Lung (tissue), 11 donors: ENCODE measurements at regions not wholly inside any gene's neighbourhood (a gene's known extent, or its start where the extent isn't known, plus 50 kb on each side); places are given as distances from the start of the nearest gene placed in this dataset.

Source experiments
- ATAC-seq: fragments of 200-7000 bp; cut with Tn5 transposase; one replicate; pipeline ENCODE4 v1.9.1; 2020; ENCODE audit warnings: moderate number of reproducible peaks; ENCODE audit not compliant: insufficient read depth, low FRiP score
- DNase-seq, 3 donors: peaks; one replicate each; pipeline ENCODE4 v3.0.0-alpha.2; 2013 to 2017
- H3K27ac ChIP-seq, 2 donors: one replicate each; pipeline ENCODE4 v1.5.1; 2013; ENCODE audit warnings: mild to moderate bottlenecking in 2 of 2, moderate library complexity in 2 of 2, control low read depth in 1 of 2, inconsistent platforms in 1 of 2, low read depth in 1 of 2, low read length in 1 of 2
- H3K27me3 ChIP-seq, 3 donors: one replicate each; pipeline ENCODE4 v1.5.1; 2013; ENCODE audit warnings: low read length in 2 of 3; ENCODE audit not compliant: control insufficient read depth in 3 of 3, insufficient read depth in 3 of 3
- H3K36me3 ChIP-seq, 4 donors: one replicate each; pipeline ENCODE4 v1.5.1; 2013; ENCODE audit warnings: low read length in 4 of 4, mild to moderate bottlenecking in 1 of 4, moderate library complexity in 1 of 4; ENCODE audit not compliant: control insufficient read depth in 4 of 4, insufficient read depth in 4 of 4
- H3K4me1 ChIP-seq, 5 donors: one replicate each; pipeline ENCODE4 v1.5.1; 2013; ENCODE audit warnings: low read length in 5 of 5, mild to moderate bottlenecking in 2 of 5, moderate library complexity in 1 of 5; ENCODE audit not compliant: control insufficient read depth in 5 of 5, insufficient read depth in 5 of 5
- H3K4me3 ChIP-seq: one replicate; pipeline ENCODE4 v1.5.1; 2013; ENCODE audit warnings: mild to moderate bottlenecking, control low read depth, moderate library complexity
- H3K9ac ChIP-seq, 2 donors: one replicate each; pipeline ENCODE4 v1.5.1; 2013; ENCODE audit warnings: low read length in 2 of 2, control low read depth in 1 of 2; ENCODE audit not compliant: insufficient read depth in 1 of 2
- H3K9me3 ChIP-seq, 4 donors: one replicate each; pipeline ENCODE4 v1.5.1; 2013; ENCODE audit warnings: low read length in 3 of 4, mild to moderate bottlenecking in 1 of 4, moderate library complexity in 1 of 4; ENCODE audit not compliant: control insufficient read depth in 4 of 4, insufficient read depth in 3 of 4
- CTCF ChIP-seq: IDR thresholded peaks from 2 replicates; pipeline ENCODE4 v1.5.1; 2012; ENCODE audit warnings: mild to moderate bottlenecking; ENCODE audit errors: control extremely low read depth, extremely low read depth
- WGBS, 2 donors: extraction: QIAGEN DNeasy Blood & Tissue Kit; methylation state at CpG; one replicate each; pipeline ENCODE4 v1.1.7; 2013; 5-methylcytosine and 5-hydroxymethylcytosine counted together
- donor health status: control.
- donor health status: control.
- donor health status: Bipolar disorder and iron deficiency.
- donor health status: healthy.
- donor health status: DM: yes; HTN: yes; CAD: no.

- Histone ChIP-seq H3K9ac (peak overlapping the region in 1 of 2 donors; percentile 72), H3K4me3 (peak overlapping the region; percentile 2), H3K9me3 (no peaks in the 10 kb centered on the region), H3K4me1 (peaks cover 0 to 8% (median 4%) of the 10 kb centered on the region in 5 donors), H3K36me3 (no peaks in the 10 kb centered on the region), H3K27me3 (no peaks in the 10 kb centered on the region), H3K27ac (peak overlapping the region; percentile 6 to 93)
- WGBS, 2 donors: 52 to 64% methylated on average over 9 of the region's 9 CpGs
- ATAC-seq: no peak
- no peak for DNase-seq
- TF ChIP-seq CTCF: no peak
These were observed 266.7 kb upstream of the KLF6 start for GRCh38 chr10:4051641-4052151.

GRCh38 chr10:4051011-4051640, 266.1 kb upstream of the KLF6 start:
- Histone ChIP-seq H3K36me3 (no peaks in the 10 kb centered on the region), H3K4me3 (no peak overlapping the region), H3K9ac (peak overlapping the region in 1 of 2 donors; percentile 72), H3K9me3 (no peaks in the 10 kb centered on the region), H3K27ac (peak overlapping the region; percentile 6 to 93), H3K4me1 (peaks cover 0 to 8% (median 4%) of the 10 kb centered on the region in 5 donors), H3K27me3 (no peaks in the 10 kb centered on the region)
- DNase-seq (peak; percentile 63 to 86 (median 86)), ATAC-seq (no peak)
- TF ChIP-seq CTCF: no peak
- 33 to 48% methylated on average over 8 of the region's 8 CpGs for WGBS, 2 donors

- H3K27ac ChIP-seq: no peak overlapping the region
These were observed 265.1 kb upstream of the KLF6 start for GRCh38 chr10:4050061-4050460.

More at GRCh38 chr10:4050061-4050460, 265.1 kb upstream of the KLF6 start:
- DNase-seq (no peak), ATAC-seq (no peak)
- no peaks in the 10 kb centered on the region for H3K9me3 ChIP-seq
- no peak overlapping the region for H3K4me3 ChIP-seq
- no peak overlapping the region for H3K9ac ChIP-seq
- no peaks in the 10 kb centered on the region for H3K36me3 ChIP-seq
- 94 to 96% methylated on average over 4 of the region's 4 CpGs for WGBS, 2 donors
- no peak for TF ChIP-seq CTCF
- no peaks in the 10 kb centered on the region for H3K27me3 ChIP-seq
- H3K4me1 ChIP-seq: peaks cover 0 to 8% (median 4%) of the 10 kb centered on the region in 5 donors
